ENCODE measurements at regions not wholly inside any gene's neighbourhood (a gene's known extent, or its start where the extent isn't known, plus 50 kb on each side); places are given as distances from the start of the nearest gene placed in this dataset.

GRCh38 chr17:77786090-77786489 is 172.4 kb upstream of the TNRC6C start:
- no peak for TF ChIP-seq CTCF (IDR thresholded peaks at IDR 0.05; ENCODE audit: insufficient read depth, low read length, poor library complexity, severe bottlenecking)
- no peak overlapping the region for H3K4me3 ChIP-seq (ENCODE audit: low read depth, low read length)
- peaks cover 17% of the 10 kb centered on the region for H3K27me3 ChIP-seq (ENCODE audit: control insufficient read depth, insufficient read depth, low read length)

GRCh38 chr17:77786740-77787505 is 171.6 kb upstream of the TNRC6C start:
- H3K4me3 ChIP-seq (ENCODE audit: low read depth, low read length), result no peak overlapping the region
- TF ChIP-seq CTCF (IDR thresholded peaks at IDR 0.05; ENCODE audit: insufficient read depth, low read length, poor library complexity, severe bottlenecking), result no peak
- peaks cover 17% of the 10 kb centered on the region for H3K27me3 ChIP-seq (ENCODE audit: control insufficient read depth, insufficient read depth, low read length)
- no peaks in the 10 kb centered on the region for H3K36me3 ChIP-seq (ENCODE audit: control insufficient read depth, insufficient read depth, low read length)
- no peak for DNase-seq (ENCODE audit: low read depth)

More at GRCh38 chr17:77786090-77786489, 172.4 kb upstream of the TNRC6C start:
- no peaks in the 10 kb centered on the region for H3K36me3 ChIP-seq (ENCODE audit: control insufficient read depth, insufficient read depth, low read length)
- no peak for DNase-seq (ENCODE audit: low read depth)

- H3K27me3 ChIP-seq (ENCODE audit: control insufficient read depth, insufficient read depth, low read length), result peaks cover 22% of the 10 kb centered on the region
- DNase-seq (ENCODE audit: low read depth), result no peak
- H3K36me3 ChIP-seq (ENCODE audit: control insufficient read depth, insufficient read depth, low read length), result no peaks in the 10 kb centered on the region
- no peak for TF ChIP-seq CTCF (IDR thresholded peaks at IDR 0.05; ENCODE audit: insufficient read depth, low read length, poor library complexity, severe bottlenecking)
- H3K4me3 ChIP-seq (ENCODE audit: low read depth, low read length), result no peak overlapping the region
Measured at GRCh38 chr17:77790143-77790829, 168.2 kb upstream of the TNRC6C start.

GRCh38 chr17:77792626-77793025 is 165.9 kb upstream of the TNRC6C start:
- DNase-seq (ENCODE audit: low read depth), result no peak
- H3K27me3 ChIP-seq (ENCODE audit: control insufficient read depth, insufficient read depth, low read length), result peaks cover 16% of the 10 kb centered on the region
- no peak overlapping the region for H3K4me3 ChIP-seq (ENCODE audit: low read depth, low read length)
- no peak for TF ChIP-seq CTCF (IDR thresholded peaks at IDR 0.05; ENCODE audit: insufficient read depth, low read length, poor library complexity, severe bottlenecking)
- no peaks in the 10 kb centered on the region for H3K36me3 ChIP-seq (ENCODE audit: control insufficient read depth, insufficient read depth, low read length)

GRCh38 chr17:77793146-77793970 is 165.1 kb upstream of the TNRC6C start:
- Histone ChIP-seq H3K36me3 (ENCODE audit: control insufficient read depth, insufficient read depth, low read length) (no peaks in the 10 kb centered on the region), H3K4me3 (ENCODE audit: low read depth, low read length) (no peak overlapping the region), H3K27me3 (ENCODE audit: control insufficient read depth, insufficient read depth, low read length) (peaks cover 13% of the 10 kb centered on the region)
- no peak for DNase-seq (ENCODE audit: low read depth)
- no peak for TF ChIP-seq CTCF (IDR thresholded peaks at IDR 0.05; ENCODE audit: insufficient read depth, low read length, poor library complexity, severe bottlenecking)
